ENCODE measurements at regions not wholly inside any gene's neighbourhood (a gene's known extent, or its start where the extent isn't known, plus 50 kb on each side); places are given as distances from the start of the nearest gene placed in this dataset.
"Not testable (repeated sequence)": the region's sequence is repeated elsewhere in the genome, so short reads cannot be mapped to it uniquely, and the experiment has no call there.

GRCh38 chr21:28179136-28179535 is 813.5 kb downstream of the LTN1 start:
- no peaks in the 10 kb centered on the region for H3K9me3 Mint-ChIP-seq
- H3K27me3 Mint-ChIP-seq = no peaks in the 10 kb centered on the region
- H3K4me3 Mint-ChIP-seq = no peak overlapping the region
- no peaks in the 10 kb centered on the region for H3K4me1 Mint-ChIP-seq
- ATAC-seq (ENCODE audit: low read depth) (no peak), DNase-seq (ENCODE audit: low spot score in 2 of 2) (no peak)
- H3K27ac Mint-ChIP-seq = no peak overlapping the region
- no peaks in the 10 kb centered on the region for H3K36me3 Mint-ChIP-seq

DNA sequence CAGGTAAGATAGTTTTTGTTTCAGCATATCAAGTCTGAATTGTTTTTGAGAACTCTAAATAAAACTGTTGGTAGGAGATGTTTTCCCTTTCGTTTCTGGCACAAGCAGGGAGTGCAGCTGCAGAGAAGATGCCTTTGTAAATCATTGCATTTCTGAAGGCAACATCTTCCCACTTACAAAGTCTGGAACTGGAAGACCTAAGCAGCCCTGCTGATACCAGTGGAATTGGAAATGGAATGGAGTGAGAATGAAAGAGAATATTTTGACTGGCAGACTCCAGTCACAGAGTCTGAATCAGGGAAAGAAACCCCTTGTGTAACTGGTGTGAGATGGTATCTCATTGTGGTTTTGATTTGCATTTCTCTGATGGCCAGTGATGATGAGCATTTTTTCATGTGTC is 815.6 kb downstream of the LTN1 start:
- no peaks in the 10 kb centered on the region for H3K36me3 Mint-ChIP-seq
- no peaks in the 10 kb centered on the region for H3K9me3 Mint-ChIP-seq
- H3K4me3 Mint-ChIP-seq = no peak overlapping the region
- ATAC-seq (ENCODE audit: low read depth) (no peak), DNase-seq (ENCODE audit: low spot score in 2 of 2) (no peak)
- no peaks in the 10 kb centered on the region for H3K4me1 Mint-ChIP-seq
- no peaks in the 10 kb centered on the region for H3K27me3 Mint-ChIP-seq
- H3K27ac Mint-ChIP-seq = no peak overlapping the region

DNA sequence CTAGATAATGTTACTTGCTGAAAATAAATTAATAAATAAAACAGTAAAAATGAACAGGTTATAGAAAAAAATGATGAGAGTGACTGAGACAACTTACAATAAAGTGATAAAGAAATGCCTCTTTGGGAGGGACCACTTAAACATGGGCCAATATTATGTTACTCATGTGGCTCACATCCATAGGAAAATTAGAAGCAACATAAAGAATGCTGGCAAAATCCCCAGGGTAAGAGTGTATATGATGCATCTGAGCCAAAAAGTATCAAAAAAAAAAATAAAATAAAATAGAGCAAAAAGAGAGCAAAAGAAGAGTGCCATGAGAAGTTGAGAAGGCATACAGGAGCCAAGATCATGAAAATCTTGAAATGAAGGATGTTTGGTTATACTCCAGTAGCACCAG is 818.0 kb downstream of the LTN1 start:
- Mint-ChIP-seq H3K27me3 (no peaks in the 10 kb centered on the region), H3K36me3 (no peaks in the 10 kb centered on the region)

DNA sequence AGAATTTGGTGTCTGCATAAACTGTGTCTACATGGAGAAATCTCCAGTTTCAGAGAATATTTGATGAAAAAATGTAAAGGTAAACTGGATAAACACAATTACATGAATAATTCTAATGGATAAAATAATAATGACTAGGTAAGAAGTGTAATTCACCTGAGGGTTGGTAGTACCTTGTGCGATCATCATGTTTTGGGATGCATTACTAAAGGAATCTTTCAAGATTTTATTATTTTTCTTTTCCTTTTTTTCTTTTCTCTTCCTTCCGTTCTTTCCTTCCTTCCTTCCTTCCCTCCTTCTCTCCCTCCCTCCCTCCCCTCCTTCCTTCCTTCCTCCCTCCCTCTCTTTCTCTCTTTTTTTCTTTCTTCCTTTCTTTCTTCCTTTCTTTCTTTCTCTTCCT is 818.7 kb downstream of the LTN1 start:
- Mint-ChIP-seq H3K27ac (no peak overlapping the region), H3K36me3 (no peaks in the 10 kb centered on the region)
- no peak for ATAC-seq (ENCODE audit: low read depth)

More for the DNA sequence above, 818.0 kb downstream of the LTN1 start:
- Mint-ChIP-seq H3K27ac (no peak overlapping the region), H3K4me1 (no peaks in the 10 kb centered on the region), H3K9me3 (no peaks in the 10 kb centered on the region), H3K4me3 (no peak overlapping the region)
- DNase-seq (ENCODE audit: low spot score in 2 of 2) = no peak
- no peak for ATAC-seq (ENCODE audit: low read depth)

DNA sequence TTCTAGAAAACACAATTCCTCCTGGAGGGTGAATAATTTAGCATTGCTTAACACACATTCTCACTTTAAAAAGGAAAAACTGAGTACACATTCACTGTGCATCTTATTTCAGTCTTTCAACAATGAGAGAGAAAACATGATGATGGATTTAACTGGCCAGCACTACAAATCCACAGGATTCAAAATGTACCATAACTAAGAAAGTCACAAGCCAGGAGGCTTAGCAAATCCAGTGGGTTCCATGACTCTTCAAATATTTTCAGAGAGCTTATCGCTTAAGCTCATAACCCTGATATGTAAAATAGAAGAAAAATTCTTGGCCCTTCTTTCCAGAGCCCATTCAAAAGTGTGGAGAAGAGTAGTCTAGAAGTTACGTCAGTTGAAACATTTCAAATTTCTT is 820.3 kb downstream of the LTN1 start:
- ATAC-seq (ENCODE audit: low read depth) = no peak
- Mint-ChIP-seq H3K36me3 (no peaks in the 10 kb centered on the region), H3K9me3 (no peaks in the 10 kb centered on the region), H3K4me3 (no peak overlapping the region), H3K4me1 (no peaks in the 10 kb centered on the region), H3K27ac (no peak overlapping the region), H3K27me3 (no peaks in the 10 kb centered on the region)
- DNase-seq (ENCODE audit: low spot score in 2 of 2) = no peak

More for the DNA sequence above, 818.7 kb downstream of the LTN1 start:
- Mint-ChIP-seq H3K4me1 (no peaks in the 10 kb centered on the region), H3K4me3 (no peak overlapping the region), H3K27me3 (no peaks in the 10 kb centered on the region), H3K9me3 (no peaks in the 10 kb centered on the region)
- DNase-seq (ENCODE audit: low spot score in 2 of 2) = no peak

DNA sequence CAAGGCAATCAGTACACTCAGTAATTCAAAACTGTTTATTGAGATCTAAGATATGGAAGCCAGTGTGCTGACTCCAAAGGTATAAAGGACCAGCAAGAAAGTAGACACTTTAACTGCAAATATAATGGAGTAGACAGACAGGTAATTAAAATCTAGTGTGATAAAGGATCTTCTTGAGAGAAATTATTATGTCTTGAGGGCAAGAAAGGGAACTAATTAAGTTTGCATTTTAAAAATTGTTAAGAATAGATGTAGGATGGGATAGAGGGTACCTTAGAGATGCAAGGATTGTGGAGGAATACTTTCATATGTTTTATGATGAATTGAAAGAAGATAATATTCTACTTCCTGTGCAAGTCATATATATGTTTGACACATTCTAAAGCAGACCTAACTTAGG is 825.3 kb downstream of the LTN1 start:
- H3K4me3 Mint-ChIP-seq = no peak overlapping the region
- H3K4me1 Mint-ChIP-seq = no peaks in the 10 kb centered on the region
- DNase-seq (ENCODE audit: low spot score in 2 of 2) (no peak), ATAC-seq (ENCODE audit: low read depth) (no peak)
- no peak overlapping the region for H3K27ac Mint-ChIP-seq
- H3K9me3 Mint-ChIP-seq = peaks cover 10% of the 10 kb centered on the region
- peaks cover 1% of the 10 kb centered on the region for H3K27me3 Mint-ChIP-seq
- no peaks in the 10 kb centered on the region for H3K36me3 Mint-ChIP-seq

DNA sequence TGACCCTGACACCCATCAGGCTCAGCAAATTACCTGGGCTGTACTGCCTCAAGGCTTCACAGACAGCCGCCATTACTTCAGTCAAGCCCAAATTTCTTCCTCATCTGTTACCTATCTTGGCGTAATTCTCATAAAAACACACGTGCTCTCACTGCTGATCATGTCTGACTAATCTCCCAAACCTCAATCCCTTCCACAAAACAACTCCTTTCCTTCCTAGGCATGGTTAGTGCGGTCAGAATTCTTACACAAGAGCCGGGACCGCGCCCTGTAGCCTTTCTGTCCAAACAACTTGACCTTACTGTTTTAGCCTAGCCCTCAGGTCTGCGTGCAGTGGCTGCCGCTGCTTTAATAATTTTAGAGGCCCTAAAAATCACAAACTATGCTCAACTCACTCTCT is 828.2 kb downstream of the LTN1 start:
- not testable (repeated sequence) for H3K27me3 Mint-ChIP-seq; DNase-seq (ENCODE audit: low spot score in 2 of 2); H3K36me3 Mint-ChIP-seq

GRCh38 chr21:28162052-28162451 is 830.6 kb downstream of the LTN1 start:
- ATAC-seq (ENCODE audit: low read depth); H3K27ac Mint-ChIP-seq; H3K36me3 Mint-ChIP-seq; H3K4me3 Mint-ChIP-seq; H3K27me3 Mint-ChIP-seq; DNase-seq (ENCODE audit: low spot score in 2 of 2); H3K4me1 Mint-ChIP-seq: not testable (repeated sequence)
- peaks cover 13% of the 10 kb centered on the region for H3K9me3 Mint-ChIP-seq

More for the DNA sequence above, 828.2 kb downstream of the LTN1 start:
- not testable (repeated sequence) for H3K4me3 Mint-ChIP-seq; H3K4me1 Mint-ChIP-seq; ATAC-seq (ENCODE audit: low read depth); H3K27ac Mint-ChIP-seq
- peaks cover 13% of the 10 kb centered on the region for H3K9me3 Mint-ChIP-seq

- DNase-seq (ENCODE audit: low spot score in 2 of 2) = no peak
- Mint-ChIP-seq H3K9me3 (peaks cover 13% of the 10 kb centered on the region), H3K27me3 (peaks cover 1% of the 10 kb centered on the region), H3K36me3 (no peaks in the 10 kb centered on the region), H3K4me3 (no peak overlapping the region), H3K4me1 (no peaks in the 10 kb centered on the region), H3K27ac (no peak overlapping the region)
- ATAC-seq (ENCODE audit: low read depth) = no peak
These were observed 832.3 kb downstream of the LTN1 start for GRCh38 chr21:28160378-28160777.

- no peaks in the 10 kb centered on the region for H3K4me1 Mint-ChIP-seq
- DNase-seq (ENCODE audit: low spot score in 2 of 2) (no peak), ATAC-seq (ENCODE audit: low read depth) (no peak)
- peaks cover 1% of the 10 kb centered on the region for H3K27me3 Mint-ChIP-seq
- no peak overlapping the region for H3K27ac Mint-ChIP-seq
- no peak overlapping the region for H3K4me3 Mint-ChIP-seq
- no peaks in the 10 kb centered on the region for H3K36me3 Mint-ChIP-seq
- peaks cover 10% of the 10 kb centered on the region for H3K9me3 Mint-ChIP-seq
These were observed 833.3 kb downstream of the LTN1 start for GRCh38 chr21:28159396-28159795.

- H3K4me1 Mint-ChIP-seq = no peaks in the 10 kb centered on the region
- no peak overlapping the region for H3K27ac Mint-ChIP-seq
- no peak overlapping the region for H3K4me3 Mint-ChIP-seq
- DNase-seq (ENCODE audit: low spot score in 2 of 2) = no peak
- ATAC-seq (ENCODE audit: low read depth) = no peak
- H3K36me3 Mint-ChIP-seq = no peaks in the 10 kb centered on the region
- no peaks in the 10 kb centered on the region for H3K27me3 Mint-ChIP-seq
- peaks cover 2% of the 10 kb centered on the region for H3K9me3 Mint-ChIP-seq
These were observed 836.1 kb downstream of the LTN1 start for GRCh38 chr21:28156590-28156989.

DNA sequence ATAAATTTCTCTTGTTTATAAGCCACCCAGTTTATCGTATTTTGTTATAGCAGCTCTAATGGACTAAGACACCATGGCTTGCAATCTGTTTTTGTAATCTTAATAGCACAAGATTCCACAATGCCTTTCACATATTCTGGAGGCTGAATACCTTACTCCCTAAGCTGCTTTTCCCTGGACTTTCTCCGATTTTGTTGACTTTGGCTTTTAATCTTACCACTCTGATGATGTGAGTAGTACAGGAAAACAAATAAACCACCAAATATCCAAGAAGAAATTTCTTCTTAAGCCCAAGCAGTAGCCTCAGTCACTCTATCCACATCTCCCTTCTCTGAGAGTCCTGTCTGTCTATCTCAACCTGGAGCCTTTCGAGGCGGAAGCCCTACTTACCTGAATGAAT is 838.6 kb downstream of the LTN1 start:
- no peak for ATAC-seq (ENCODE audit: low read depth)
- Mint-ChIP-seq H3K27ac (no peak overlapping the region), H3K27me3 (no peaks in the 10 kb centered on the region), H3K4me3 (no peak overlapping the region), H3K9me3 (peaks cover 4% of the 10 kb centered on the region), H3K4me1 (no peaks in the 10 kb centered on the region), H3K36me3 (no peaks in the 10 kb centered on the region)
- no peak for DNase-seq (ENCODE audit: low spot score in 2 of 2)

DNA sequence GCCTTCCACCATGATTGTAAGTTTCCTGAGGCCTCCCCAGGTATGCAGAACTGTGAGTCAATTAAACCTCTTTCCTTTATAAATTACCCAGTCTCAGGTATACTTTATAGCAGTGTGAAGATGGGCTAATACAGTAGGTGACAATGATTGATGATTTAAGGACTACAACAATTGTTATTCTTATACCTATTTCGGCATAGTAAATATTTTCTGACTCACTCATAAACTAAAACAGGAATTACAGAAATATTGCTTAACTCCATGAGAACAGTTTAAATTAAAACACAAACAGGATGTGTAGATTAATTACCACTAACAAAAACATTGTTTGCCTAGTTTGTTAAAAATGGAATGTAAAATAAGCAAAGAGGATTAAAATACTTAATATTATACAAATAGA is 839.9 kb downstream of the LTN1 start:
- H3K36me3 Mint-ChIP-seq = no peaks in the 10 kb centered on the region
- no peaks in the 10 kb centered on the region for H3K27me3 Mint-ChIP-seq
- ATAC-seq (ENCODE audit: low read depth) (no peak), DNase-seq (ENCODE audit: low spot score in 2 of 2) (no peak)
- no peaks in the 10 kb centered on the region for H3K4me1 Mint-ChIP-seq
- no peak overlapping the region for H3K4me3 Mint-ChIP-seq
- H3K27ac Mint-ChIP-seq = no peak overlapping the region
- H3K9me3 Mint-ChIP-seq = peaks cover 4% of the 10 kb centered on the region

GRCh38 chr21:28151758-28152157 is 840.9 kb downstream of the LTN1 start:
- Mint-ChIP-seq H3K9me3 (peaks cover 4% of the 10 kb centered on the region), H3K36me3 (no peaks in the 10 kb centered on the region), H3K4me1 (no peaks in the 10 kb centered on the region), H3K27me3 (no peaks in the 10 kb centered on the region), H3K27ac (no peak overlapping the region), H3K4me3 (no peak overlapping the region)
- no peak for ATAC-seq (ENCODE audit: low read depth)
- DNase-seq (ENCODE audit: low spot score in 2 of 2) = no peak

- Mint-ChIP-seq H3K4me3 (no peak overlapping the region), H3K36me3 (no peaks in the 10 kb centered on the region), H3K4me1 (no peaks in the 10 kb centered on the region), H3K27me3 (no peaks in the 10 kb centered on the region), H3K9me3 (peaks cover 4% of the 10 kb centered on the region), H3K27ac (no peak overlapping the region)
- ATAC-seq (ENCODE audit: low read depth) = no peak
- DNase-seq (ENCODE audit: low spot score in 2 of 2) = no peak
These were observed 841.9 kb downstream of the LTN1 start for GRCh38 chr21:28150778-28151177.
